DOHH2 (cell line): ENCODE measurements at regions not wholly inside any gene's neighbourhood (a gene's known extent, or its start where the extent isn't known, plus 50 kb on each side); places are given as distances from the start of the nearest gene placed in this dataset.

Experiments
- CTCF ChIP-seq: fragments of 200-600 bp; sonication (generic); IDR thresholded peaks from one replicate; pipeline ENCODE4 v1.5.1; 2014; ENCODE audit warnings: antibody characterized with exemption, mild to moderate bottlenecking, low read depth, low read length; ENCODE audit not compliant: poor library complexity, severe bottlenecking
- EZH2phosphoT487 ChIP-seq: fragments of 200-600 bp; sonication (generic); IDR thresholded peaks from 2 replicates; pipeline ENCODE4 v1.6.1; 2017; ENCODE audit warnings: borderline replicate concordance, mild to moderate bottlenecking, antibody characterized with exemption, low read length, moderate library complexity, mixed read lengths

GRCh38 chr1:219276049-219276738 is 102.5 kb downstream of the LYPLAL1 start:
- TF ChIP-seq CTCF (no peak), EZH2phosphoT487 (no peak)
